Gastrocnemius medialis (tissue), 4 donors: ENCODE measurements at regions not wholly inside any gene's neighbourhood (a gene's known extent, or its start where the extent isn't known, plus 50 kb on each side); places are given as distances from the start of the nearest gene placed in this dataset.

Experiments
- ATAC-seq, 2 donors: fragments of 150-250 bp; one replicate each; pipeline ENCODE4 v1.9.1; 2016
- DNase-seq, 2 donors: peaks; one replicate each; pipeline ENCODE4 v3.0.0-alpha.2; 2019
- H3K27ac ChIP-seq, 4 donors: fragments of 200-600 bp; sonication (generic); 1 replicate in 1 of 4; 2 replicates in 3 of 4; pipeline ENCODE4 v1.5.1; 2016 to 2018; ENCODE audit warnings: mild to moderate bottlenecking in 2 of 4, moderate library complexity in 1 of 4
- H3K27me3 ChIP-seq, 3 donors: fragments of 200-600 bp; sonication (generic) in 2 of 3; 1 replicate in 1 of 3; 2 replicates in 2 of 3; pipeline versions ENCODE4 v1.5.1 to v1.6.0; 2016 to 2019; ENCODE audit warnings: mild to moderate bottlenecking in 1 of 3, moderate library complexity in 1 of 3
- H3K36me3 ChIP-seq, 2 donors: fragments of 200-600 bp; sonication (generic) in 1 of 2; one replicate each; pipeline ENCODE4 v1.5.1; 2017 to 2018
- H3K4me1 ChIP-seq, 2 donors: fragments of 200-600 bp; sonication (generic) in 1 of 2; one replicate each; pipeline ENCODE4 v1.5.1; 2016 to 2017; ENCODE audit warnings: mild to moderate bottlenecking in 2 of 2
- H3K4me3 ChIP-seq, 4 donors: fragments of 200-600 bp; sonication (generic) in 3 of 4; 1 replicate in 1 of 4; 2 replicates in 3 of 4; pipeline ENCODE4 v1.5.1; 2016 to 2019; ENCODE audit warnings: mild to moderate bottlenecking in 2 of 4
- H3K9me3 ChIP-seq, 3 donors: fragments of 200-600 bp; sonication (generic) in 2 of 3; 1 replicate in 1 of 3; 2 replicates in 2 of 3; pipeline ENCODE4 v1.5.1; 2016 to 2019
- CTCF ChIP-seq, 5 experiments: fragments of 450-650 bp in 3 of 5; fragments of 200-600 bp in 2 of 5; sonication (generic) in 2 of 5; IDR thresholded peaks in 4 of 5; conservative IDR thresholded peaks in 1 of 5; 1 replicate in 4 of 5; 2 replicates in 1 of 5; pipeline ENCODE4 v1.5.1; 2016 to 2019; ENCODE audit warnings: antibody characterized with exemption in 5 of 5, mild to moderate bottlenecking in 3 of 5, moderate library complexity in 3 of 5
- POLR2A ChIP-seq, 2 donors: fragments of 450-650 bp; IDR thresholded peaks; one replicate each; pipeline ENCODE4 v1.6.1; 2017; ENCODE audit warnings: antibody characterized with exemption in 2 of 2, mild to moderate bottlenecking in 2 of 2, moderate library complexity in 2 of 2
- in situ Hi-C, 4 donors: fragments of 200-750 bp; cut with MboI; loops; one replicate each; pipeline versions ENCODE4 v1.15.0 to v1.8.0; 2017; ENCODE audit warnings: low sequenced_read_pairs in 4 of 4
- intact Hi-C: fragments of 100-400 bp; cut with DNase I; formaldehyde crosslinking; loops from one replicate; pipeline ENCODE4 v1.15.1; 2023; ENCODE audit warnings: low total_unique reads

- Histone ChIP-seq H3K36me3 (no peaks in the 10 kb centered on the region), H3K27ac (no peak overlapping the region), H3K9me3 (no peaks in the 10 kb centered on the region), H3K27me3 (peaks cover 0 to 6% (median 6%) of the 10 kb centered on the region in 3 donors), H3K4me1 (no peaks in the 10 kb centered on the region), H3K4me3 (no peak overlapping the region)
- in situ Hi-C loops, result no loop called here
- intact Hi-C loops, result no loop called here
- DNase-seq (no peak), ATAC-seq (no peak)
- TF ChIP-seq POLR2A (IDR thresholded peaks at IDR 0.05) (no peak), CTCF (IDR thresholded peaks at IDR 0.05 in 4 of 5, conservative IDR thresholded peaks at IDR 0.05 in 1 of 5) (no peak)
Measured at GRCh38 chr11:70524096-70524922, 126.0 kb downstream of the CTTN start.

- no peaks in the 10 kb centered on the region for H3K36me3 ChIP-seq
- TF ChIP-seq POLR2A (IDR thresholded peaks at IDR 0.05), result no peak
- no peak for TF ChIP-seq CTCF (IDR thresholded peaks at IDR 0.05 in 4 of 5, conservative IDR thresholded peaks at IDR 0.05 in 1 of 5)
- intact Hi-C loops, result no loop called here
- DNase-seq (no peak), ATAC-seq (no peak)
- H3K4me3 ChIP-seq, result no peak overlapping the region
- no peaks in the 10 kb centered on the region for H3K9me3 ChIP-seq
- in situ Hi-C loops, result no loop called here
- H3K27me3 ChIP-seq, result peaks cover 0 to 6% (median 6%) of the 10 kb centered on the region in 3 donors
- H3K4me1 ChIP-seq, result no peaks in the 10 kb centered on the region
- no peak overlapping the region for H3K27ac ChIP-seq
Measured at GRCh38 chr11:70525006-70525405, 126.7 kb downstream of the CTTN start.

- DNase-seq (no peak), ATAC-seq (no peak)
- H3K4me3 ChIP-seq, result no peak overlapping the region
- H3K27me3 ChIP-seq, result peaks cover 0 to 6% (median 6%) of the 10 kb centered on the region in 3 donors
- H3K4me1 ChIP-seq, result no peaks in the 10 kb centered on the region
- no peak for TF ChIP-seq CTCF (IDR thresholded peaks at IDR 0.05 in 4 of 5, conservative IDR thresholded peaks at IDR 0.05 in 1 of 5)
- TF ChIP-seq POLR2A (IDR thresholded peaks at IDR 0.05), result no peak
- no peaks in the 10 kb centered on the region for H3K36me3 ChIP-seq
- intact Hi-C loops (no loop called here), in situ Hi-C loops (no loop called here)
- H3K9me3 ChIP-seq, result no peaks in the 10 kb centered on the region
- no peak overlapping the region for H3K27ac ChIP-seq
Measured at GRCh38 chr11:70525466-70525865, 127.1 kb downstream of the CTTN start.

GRCh38 chr11:70526116-70527045 is 128.1 kb downstream of the CTTN start:
- in situ Hi-C loops, result no loop called here
- no peak for TF ChIP-seq CTCF (IDR thresholded peaks at IDR 0.05 in 4 of 5, conservative IDR thresholded peaks at IDR 0.05 in 1 of 5)
- TF ChIP-seq POLR2A (IDR thresholded peaks at IDR 0.05), result no peak
- Histone ChIP-seq H3K36me3 (no peaks in the 10 kb centered on the region), H3K27me3 (peaks cover 0 to 6% (median 6%) of the 10 kb centered on the region in 3 donors), H3K27ac (no peak overlapping the region), H3K9me3 (no peaks in the 10 kb centered on the region), H3K4me1 (no peaks in the 10 kb centered on the region), H3K4me3 (no peak overlapping the region)
- intact Hi-C loops, result no loop called here
- DNase-seq (no peak), ATAC-seq (no peak)
